Progenitor cell of endocrine pancreas (in vitro differentiated cells): ENCODE measurements at regions not wholly inside any gene's neighbourhood (a gene's known extent, or its start where the extent isn't known, plus 50 kb on each side); places are given as distances from the start of the nearest gene placed in this dataset.

Experiments
- DNase-seq: peaks from one replicate; pipeline ENCODE4 v3.0.0; 2021; ENCODE audit warnings: low spot score; ENCODE audit not compliant: unreplicated experiment
- H3K27ac Mint-ChIP-seq: 2 replicates; pipeline ENCODE4 v1.8.0; 2021; ENCODE audit warnings: mild to moderate bottlenecking, moderate library complexity, mixed read lengths
- H3K27me3 Mint-ChIP-seq: 2 replicates; pipeline ENCODE4 v1.8.0; 2021; ENCODE audit warnings: mixed read lengths
- H3K36me3 Mint-ChIP-seq: 2 replicates; pipeline ENCODE4 v1.8.0; 2022; ENCODE audit warnings: mixed read lengths; ENCODE audit not compliant: insufficient read depth
- H3K4me1 Mint-ChIP-seq: 2 replicates; pipeline ENCODE4 v1.8.0; 2021; ENCODE audit warnings: low read depth, mixed read lengths
- H3K4me3 Mint-ChIP-seq: 2 replicates; pipeline ENCODE4 v1.8.0; 2021; ENCODE audit warnings: low read depth, mild to moderate bottlenecking, moderate library complexity, mixed read lengths
- H3K9me3 Mint-ChIP-seq: 2 replicates; pipeline ENCODE4 v1.8.0; 2021; ENCODE audit warnings: low read depth, mixed read lengths
- CTCF ChIP-seq: fragments of 200-600 bp; sonication (generic); IDR thresholded peaks from one replicate; pipeline ENCODE4 v1.5.0; 2021; ENCODE audit warnings: antibody characterized with exemption, mild to moderate bottlenecking; ENCODE audit not compliant: unreplicated experiment

GRCh38 chr14:98056946-98057345 lies 1215.1 kb downstream of the BCL11B start:
- Mint-ChIP-seq H3K9me3 (no peaks in the 10 kb centered on the region), H3K4me3 (no peak overlapping the region), H3K36me3 (no peaks in the 10 kb centered on the region), H3K27me3 (peaks cover 12% of the 10 kb centered on the region), H3K27ac (no peak overlapping the region), H3K4me1 (no peaks in the 10 kb centered on the region)
- TF ChIP-seq CTCF, result no peak
- no peak for DNase-seq

- Mint-ChIP-seq H3K4me1 (no peaks in the 10 kb centered on the region), H3K9me3 (no peaks in the 10 kb centered on the region), H3K27me3 (peaks cover 12% of the 10 kb centered on the region), H3K27ac (no peak overlapping the region), H3K4me3 (no peak overlapping the region), H3K36me3 (no peaks in the 10 kb centered on the region)
- no peak for TF ChIP-seq CTCF
- no peak for DNase-seq
These were observed 1212.9 kb downstream of the BCL11B start for GRCh38 chr14:98059106-98059505.

- Mint-ChIP-seq H3K27me3 (peaks cover 3% of the 10 kb centered on the region), H3K27ac (no peak overlapping the region), H3K9me3 (no peaks in the 10 kb centered on the region), H3K4me3 (no peak overlapping the region), H3K36me3 (no peaks in the 10 kb centered on the region), H3K4me1 (no peaks in the 10 kb centered on the region)
- TF ChIP-seq CTCF, result no peak
- DNase-seq, result no peak
These were observed 1209.9 kb downstream of the BCL11B start for GRCh38 chr14:98062083-98062482.

- TF ChIP-seq CTCF, result no peak
- Mint-ChIP-seq H3K4me1 (peaks cover 18% of the 10 kb centered on the region), H3K4me3 (peak overlapping the region; percentile 29), H3K27ac (peak overlapping the region; percentile 95), H3K9me3 (peaks cover 3% of the 10 kb centered on the region), H3K27me3 (no peaks in the 10 kb centered on the region), H3K36me3 (no peaks in the 10 kb centered on the region)
- no peak for DNase-seq
These were observed 1202.3 kb downstream of the BCL11B start for GRCh38 chr14:98069712-98070171.

GRCh38 chr14:98070536-98070935 lies 1201.5 kb downstream of the BCL11B start:
- Mint-ChIP-seq H3K4me3 (no peak overlapping the region), H3K27me3 (no peaks in the 10 kb centered on the region), H3K27ac (peak overlapping the region; percentile 95), H3K4me1 (peaks cover 18% of the 10 kb centered on the region), H3K36me3 (no peaks in the 10 kb centered on the region), H3K9me3 (peaks cover 3% of the 10 kb centered on the region)
- TF ChIP-seq CTCF, result no peak
- no peak for DNase-seq
